ENCODE measurements at regions not wholly inside any gene's neighbourhood (a gene's known extent, or its start where the extent isn't known, plus 50 kb on each side); places are given as distances from the start of the nearest gene placed in this dataset.

DNA sequence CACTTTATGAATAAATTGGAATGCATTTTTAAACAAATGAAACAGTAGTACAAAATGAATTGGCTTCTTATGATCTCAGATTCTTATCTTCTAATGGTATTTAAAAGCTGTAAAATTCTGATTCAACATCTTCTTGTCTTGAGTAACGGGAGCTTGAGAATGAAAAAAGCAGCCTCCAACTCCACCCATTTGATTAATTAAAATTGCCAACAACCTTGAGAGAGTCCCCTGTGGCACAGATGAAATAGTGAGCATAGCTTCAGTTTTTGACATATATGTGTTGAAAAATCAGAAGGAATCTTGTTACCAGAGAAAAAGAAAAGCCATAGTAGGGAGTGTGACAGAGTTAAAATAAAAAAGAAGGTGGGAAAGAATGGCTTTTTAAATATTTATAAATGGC is 1426.1 kb upstream of the CDH8 start:
- TF ChIP-seq, protein P1, sequence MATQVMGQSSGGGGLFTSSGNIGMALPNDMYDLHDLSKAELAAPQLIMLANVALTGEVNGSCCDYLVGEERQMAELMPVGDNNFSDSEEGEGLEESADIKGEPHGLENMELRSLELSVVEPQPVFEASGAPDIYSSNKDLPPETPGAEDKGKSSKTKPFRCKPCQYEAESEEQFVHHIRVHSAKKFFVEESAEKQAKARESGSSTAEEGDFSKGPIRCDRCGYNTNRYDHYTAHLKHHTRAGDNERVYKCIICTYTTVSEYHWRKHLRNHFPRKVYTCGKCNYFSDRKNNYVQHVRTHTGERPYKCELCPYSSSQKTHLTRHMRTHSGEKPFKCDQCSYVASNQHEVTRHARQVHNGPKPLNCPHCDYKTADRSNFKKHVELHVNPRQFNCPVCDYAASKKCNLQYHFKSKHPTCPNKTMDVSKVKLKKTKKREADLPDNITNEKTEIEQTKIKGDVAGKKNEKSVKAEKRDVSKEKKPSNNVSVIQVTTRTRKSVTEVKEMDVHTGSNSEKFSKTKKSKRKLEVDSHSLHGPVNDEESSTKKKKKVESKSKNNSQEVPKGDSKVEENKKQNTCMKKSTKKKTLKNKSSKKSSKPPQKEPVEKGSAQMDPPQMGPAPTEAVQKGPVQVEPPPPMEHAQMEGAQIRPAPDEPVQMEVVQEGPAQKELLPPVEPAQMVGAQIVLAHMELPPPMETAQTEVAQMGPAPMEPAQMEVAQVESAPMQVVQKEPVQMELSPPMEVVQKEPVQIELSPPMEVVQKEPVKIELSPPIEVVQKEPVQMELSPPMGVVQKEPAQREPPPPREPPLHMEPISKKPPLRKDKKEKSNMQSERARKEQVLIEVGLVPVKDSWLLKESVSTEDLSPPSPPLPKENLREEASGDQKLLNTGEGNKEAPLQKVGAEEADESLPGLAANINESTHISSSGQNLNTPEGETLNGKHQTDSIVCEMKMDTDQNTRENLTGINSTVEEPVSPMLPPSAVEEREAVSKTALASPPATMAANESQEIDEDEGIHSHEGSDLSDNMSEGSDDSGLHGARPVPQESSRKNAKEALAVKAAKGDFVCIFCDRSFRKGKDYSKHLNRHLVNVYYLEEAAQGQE (IDR thresholded peaks at IDR 0.05; ENCODE audit: insufficient read depth in 1 of 2, low read depth in 2 of 2, low read length in 2 of 2) = no peak
- no peak for TF ChIP-seq POLR2AphosphoS5 (IDR thresholded peaks at IDR 0.05; ENCODE audit: low read depth, low read length)
- no peak for TF ChIP-seq TAF1 (IDR thresholded peaks at IDR 0.05; ENCODE audit: borderline replicate concordance, insufficient read depth, low read length)
- TF ChIP-seq SIN3A (IDR thresholded peaks at IDR 0.05; ENCODE audit: borderline replicate concordance, insufficient read depth, low read length) = no peak
- TF ChIP-seq FOXP2 (optimal IDR thresholded peaks at IDR 0.05; ENCODE audit: borderline replicate concordance, extremely low read depth, extremely low read length, insufficient read depth) = no peak

GRCh38 chr16:63461248-63461841 is 1425.1 kb upstream of the CDH8 start:
- TF ChIP-seq FOXP2 (optimal IDR thresholded peaks at IDR 0.05; ENCODE audit: borderline replicate concordance, extremely low read depth, extremely low read length, insufficient read depth) (no peak), TAF1 (IDR thresholded peaks at IDR 0.05; ENCODE audit: borderline replicate concordance, insufficient read depth, low read length) (no peak), SIN3A (IDR thresholded peaks at IDR 0.05; ENCODE audit: borderline replicate concordance, insufficient read depth, low read length) (no peak), POLR2AphosphoS5 (IDR thresholded peaks at IDR 0.05; ENCODE audit: low read depth, low read length) (no peak)
- TF ChIP-seq, protein P1 (IDR thresholded peaks at IDR 0.05; ENCODE audit: insufficient read depth in 1 of 2, low read depth in 2 of 2, low read length in 2 of 2) = no peak

GRCh38 chr16:63458846-63459245 is 1422.6 kb upstream of the CDH8 start:
- no peak for TF ChIP-seq FOXP2 (optimal IDR thresholded peaks at IDR 0.05; ENCODE audit: borderline replicate concordance, extremely low read depth, extremely low read length, insufficient read depth)
- TF ChIP-seq SIN3A (IDR thresholded peaks at IDR 0.05; ENCODE audit: borderline replicate concordance, insufficient read depth, low read length) = no peak
- no peak for TF ChIP-seq POLR2AphosphoS5 (IDR thresholded peaks at IDR 0.05; ENCODE audit: low read depth, low read length)
- TF ChIP-seq, protein P1 (IDR thresholded peaks at IDR 0.05; ENCODE audit: insufficient read depth in 1 of 2, low read depth in 2 of 2, low read length in 2 of 2) = no peak
- no peak for TF ChIP-seq TAF1 (IDR thresholded peaks at IDR 0.05; ENCODE audit: borderline replicate concordance, insufficient read depth, low read length)

GRCh38 chr16:63457869-63458268 is 1421.6 kb upstream of the CDH8 start:
- TF ChIP-seq POLR2AphosphoS5 (IDR thresholded peaks at IDR 0.05; ENCODE audit: low read depth, low read length) (no peak), FOXP2 (optimal IDR thresholded peaks at IDR 0.05; ENCODE audit: borderline replicate concordance, extremely low read depth, extremely low read length, insufficient read depth) (no peak), TAF1 (IDR thresholded peaks at IDR 0.05; ENCODE audit: borderline replicate concordance, insufficient read depth, low read length) (no peak), SIN3A (IDR thresholded peaks at IDR 0.05; ENCODE audit: borderline replicate concordance, insufficient read depth, low read length) (no peak)
- TF ChIP-seq, protein P1 (IDR thresholded peaks at IDR 0.05; ENCODE audit: insufficient read depth in 1 of 2, low read depth in 2 of 2, low read length in 2 of 2) = no peak

Measured in PFSK-1 (cell line).